ENCODE measurements at regions not wholly inside any gene's neighbourhood (a gene's known extent, or its start where the extent isn't known, plus 50 kb on each side); places are given as distances from the start of the nearest gene placed in this dataset.

GRCh38 chr2:107405261-107405660, 421.4 kb upstream of the RGPD4 start:
- no peak overlapping the region for H3K4me3 ChIP-seq (ENCODE audit: low read length)
- TF ChIP-seq CTCF (IDR thresholded peaks at IDR 0.05; ENCODE audit: insufficient read depth, low read depth, low read length, missing control alignments) = no peak
- DNase-seq (ENCODE audit: low read depth) = no peak

GRCh38 chr2:107407017-107407416, 419.7 kb upstream of the RGPD4 start:
- DNase-seq (ENCODE audit: low read depth) = no peak
- TF ChIP-seq CTCF (IDR thresholded peaks at IDR 0.05; ENCODE audit: insufficient read depth, low read depth, low read length, missing control alignments) = no peak

GRCh38 chr2:107407974-107408373, 418.7 kb upstream of the RGPD4 start:
- no peak for TF ChIP-seq CTCF (IDR thresholded peaks at IDR 0.05; ENCODE audit: insufficient read depth, low read depth, low read length, missing control alignments)
- no peak for DNase-seq (ENCODE audit: low read depth)
- no peak overlapping the region for H3K4me3 ChIP-seq (ENCODE audit: low read length)

More at GRCh38 chr2:107407017-107407416, 419.7 kb upstream of the RGPD4 start:
- no peak overlapping the region for H3K4me3 ChIP-seq (ENCODE audit: low read length)

GRCh38 chr2:107411267-107411666, 415.4 kb upstream of the RGPD4 start:
- H3K4me3 ChIP-seq (ENCODE audit: low read length) = no peak overlapping the region
- no peak for DNase-seq (ENCODE audit: low read depth)
- no peak for TF ChIP-seq CTCF (IDR thresholded peaks at IDR 0.05; ENCODE audit: insufficient read depth, low read depth, low read length, missing control alignments)

- DNase-seq (ENCODE audit: low read depth) = no peak
- no peak overlapping the region for H3K4me3 ChIP-seq (ENCODE audit: low read length)
- no peak for TF ChIP-seq CTCF (IDR thresholded peaks at IDR 0.05; ENCODE audit: insufficient read depth, low read depth, low read length, missing control alignments)
Observed at GRCh38 chr2:107412209-107412904, 414.3 kb upstream of the RGPD4 start.

- DNase-seq (ENCODE audit: low read depth) = no peak
- H3K4me3 ChIP-seq (ENCODE audit: low read length) = no peak overlapping the region
- TF ChIP-seq CTCF (IDR thresholded peaks at IDR 0.05; ENCODE audit: insufficient read depth, low read depth, low read length, missing control alignments) = no peak
Observed at GRCh38 chr2:107412981-107413380, 413.7 kb upstream of the RGPD4 start.

- H3K4me3 ChIP-seq (ENCODE audit: low read length) = no peak overlapping the region
- DNase-seq (ENCODE audit: low read depth) = no peak
- TF ChIP-seq CTCF (IDR thresholded peaks at IDR 0.05; ENCODE audit: insufficient read depth, low read depth, low read length, missing control alignments) = no peak
Observed at GRCh38 chr2:107414376-107414775, 412.3 kb upstream of the RGPD4 start.

Measured in epithelial cell of esophagus (primary cell).